GM21367 (cell line): ENCODE measurements at regions not wholly inside any gene's neighbourhood (a gene's known extent, or its start where the extent isn't known, plus 50 kb on each side); places are given as distances from the start of the nearest gene placed in this dataset.

Experiments used
- ATAC-seq: cut with Tn5 transposase; IDR thresholded peaks from one replicate; pipeline ENCODE4 v1.9.1; 2021; ENCODE audit not compliant: unreplicated experiment

- ATAC-seq: no peak
Observed at GRCh38 chr12:13691598-13691997, 289.8 kb downstream of the GRIN2B start.

DNA sequence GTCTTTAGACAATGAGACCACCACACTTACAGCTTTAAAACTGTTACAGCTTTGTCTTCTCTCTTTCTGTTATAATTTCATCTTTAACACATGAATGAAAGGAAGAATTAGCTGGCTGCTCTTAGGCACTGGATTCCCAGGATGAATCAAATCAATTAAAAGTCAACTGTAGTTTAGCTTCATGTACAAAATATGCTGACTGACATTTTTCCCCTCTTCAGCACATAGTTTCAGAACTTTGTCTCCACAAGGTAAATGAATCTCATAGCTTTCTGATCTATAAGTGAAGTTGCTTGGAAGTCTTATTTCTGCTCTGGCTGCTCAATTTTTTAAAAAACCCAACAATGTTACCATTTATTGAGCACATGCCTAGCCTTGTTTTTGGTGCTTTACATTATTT lies 293.8 kb downstream of the GRIN2B start:
- no peak for ATAC-seq

DNA sequence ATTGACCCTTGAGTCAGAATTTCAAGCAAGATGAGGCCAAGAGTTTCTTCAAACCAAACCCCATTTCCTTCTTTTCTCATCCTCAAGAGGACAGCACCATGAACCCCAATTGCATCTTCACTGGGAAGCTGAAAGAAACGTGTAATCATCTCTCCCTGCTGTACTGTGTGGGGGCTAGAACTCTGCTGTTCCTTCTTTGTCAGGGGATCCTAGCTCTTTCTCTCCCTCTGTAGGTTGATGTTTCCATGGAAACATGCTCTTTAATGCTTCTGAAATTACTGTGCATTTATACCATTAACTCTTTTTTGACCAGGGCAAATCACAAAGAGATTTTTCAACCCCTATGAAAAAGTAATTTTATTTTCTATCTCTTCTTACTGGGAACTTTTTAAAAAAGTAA lies 295.1 kb downstream of the GRIN2B start:
- no peak for ATAC-seq

DNA sequence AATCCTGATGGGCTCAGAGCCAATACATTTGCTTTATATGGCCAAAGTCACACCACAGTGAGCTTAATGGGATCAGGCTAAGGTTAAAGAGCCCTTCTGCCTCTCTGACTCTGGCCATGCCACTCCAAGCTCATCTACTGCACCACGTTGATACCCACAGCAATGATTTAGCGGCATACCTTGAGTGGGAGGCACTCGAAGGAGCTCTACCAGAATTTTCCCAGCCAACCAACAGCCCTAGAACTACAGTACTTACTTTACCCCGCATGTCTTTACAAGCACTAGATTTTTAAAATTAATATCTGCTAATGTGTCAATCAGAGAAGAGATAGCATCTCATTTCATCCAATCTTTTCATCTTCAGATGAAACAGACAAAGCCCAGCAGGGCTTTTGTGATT lies 300.5 kb downstream of the GRIN2B start:
- no peak for ATAC-seq

GRCh38 chr12:13676880-13677279 lies 304.5 kb downstream of the GRIN2B start:
- ATAC-seq: no peak

GRCh38 chr12:13670285-13670866 lies 311.0 kb downstream of the GRIN2B start:
- ATAC-seq: no peak

DNA sequence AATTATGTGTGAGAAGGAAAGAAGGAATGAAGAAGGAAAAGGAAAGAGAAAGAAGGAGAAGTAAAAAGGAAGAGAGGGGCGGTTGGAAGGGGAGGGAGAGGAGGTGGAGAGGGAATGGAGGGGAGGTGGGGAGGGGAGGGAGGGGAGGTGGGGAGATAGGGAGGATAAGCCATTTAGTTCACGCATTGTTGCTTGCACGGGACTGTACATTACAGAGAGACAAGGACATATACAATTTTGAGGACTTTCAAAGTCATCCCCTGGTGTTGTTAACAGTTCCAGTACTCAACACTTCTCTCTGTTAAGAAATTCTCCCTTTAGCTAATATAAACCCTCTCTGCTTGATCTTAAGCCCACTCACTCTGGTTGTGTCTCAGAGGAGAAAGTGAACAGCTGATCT lies 312.5 kb downstream of the GRIN2B start:
- no peak for ATAC-seq

- ATAC-seq: no peak
Observed at GRCh38 chr12:13666806-13667205, 314.6 kb downstream of the GRIN2B start.

DNA sequence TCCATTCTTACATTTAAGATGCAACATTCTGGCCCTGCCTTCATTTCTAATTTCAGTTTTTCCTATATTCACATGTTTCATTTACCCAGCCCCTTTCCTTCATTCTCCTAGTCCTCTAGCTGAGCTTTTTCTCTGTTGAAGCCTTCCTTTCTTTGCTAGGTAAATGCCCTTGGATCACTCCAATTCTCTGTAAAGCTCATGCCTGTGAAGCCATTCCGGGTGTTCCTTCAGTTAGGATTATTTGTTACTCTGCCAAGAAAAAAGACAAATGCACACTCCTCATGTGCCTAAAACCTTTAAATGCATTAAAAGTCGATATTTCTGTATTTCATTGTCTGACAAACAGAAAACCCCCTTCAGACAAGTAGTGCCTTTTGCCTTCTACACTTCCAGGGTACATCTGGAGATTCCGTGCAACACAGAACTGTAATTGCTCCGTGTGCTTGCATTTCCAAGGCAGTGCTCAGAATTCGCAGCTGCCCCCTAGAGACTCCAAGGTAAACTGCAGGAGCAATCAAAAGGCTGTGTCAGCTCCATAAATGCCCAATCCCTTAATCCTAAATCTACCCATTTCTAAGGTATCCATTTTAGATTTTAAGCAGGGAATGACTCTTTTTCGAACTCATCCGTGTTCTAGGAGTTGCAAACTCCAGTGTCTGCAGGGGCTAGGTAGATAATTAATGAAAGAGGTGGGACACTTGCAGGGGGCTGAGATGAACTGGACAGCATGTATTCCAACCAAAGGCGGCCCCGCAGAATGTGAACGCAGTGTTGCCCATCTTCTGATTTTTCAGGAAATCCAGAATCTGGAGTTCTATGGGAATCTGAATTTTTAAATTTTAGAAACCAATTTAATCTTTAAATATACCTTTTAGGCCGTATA lies 320.2 kb downstream of the GRIN2B start:
- no peak for ATAC-seq

- ATAC-seq: no peak
Observed at GRCh38 chr12:13654456-13654855, 326.9 kb downstream of the GRIN2B start.

- no peak for ATAC-seq
Observed at GRCh38 chr12:13652105-13652504, 329.3 kb downstream of the GRIN2B start.

- no peak for ATAC-seq
Observed at GRCh38 chr12:13635709-13636108, 345.7 kb downstream of the GRIN2B start.

DNA sequence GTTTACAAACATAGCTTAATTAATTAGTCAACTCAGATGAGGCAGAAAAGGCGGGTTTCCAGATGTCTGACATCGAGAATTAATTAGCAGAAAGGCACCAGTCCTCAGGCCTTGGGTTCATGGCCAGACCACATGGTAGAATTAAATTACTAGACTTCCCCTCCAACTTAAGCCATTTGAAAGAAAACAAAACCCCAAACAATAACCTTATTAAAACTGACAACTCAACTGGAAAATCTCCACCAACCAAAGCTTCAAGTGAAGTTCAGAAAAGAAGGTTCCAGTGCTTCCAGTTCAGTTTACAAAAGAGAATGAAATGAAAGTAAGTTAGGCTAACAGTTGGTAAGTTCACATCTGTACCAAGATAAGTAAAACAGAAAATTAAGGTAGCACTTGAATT lies 349.5 kb downstream of the GRIN2B start:
- no peak for ATAC-seq

DNA sequence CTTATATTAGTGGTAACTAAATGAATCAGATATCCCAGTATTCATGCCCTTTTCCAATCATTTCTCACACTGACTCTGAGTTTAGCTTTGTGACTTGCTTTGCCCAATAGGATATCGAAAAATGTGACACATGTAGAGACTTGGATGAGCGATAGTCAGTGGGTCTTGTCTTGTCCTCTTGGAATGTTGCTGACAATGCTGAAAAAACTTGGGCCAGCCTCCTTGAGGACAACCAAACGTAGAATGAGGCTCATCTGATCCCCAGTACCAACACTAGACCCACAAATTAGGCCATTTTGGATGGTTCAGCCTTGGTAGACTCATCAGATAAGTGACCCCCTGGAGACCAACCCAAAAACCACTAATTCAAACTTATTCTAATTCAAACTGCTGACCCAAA lies 351.0 kb downstream of the GRIN2B start:
- ATAC-seq: no peak

- no peak for ATAC-seq
Observed at GRCh38 chr12:13628067-13628466, 353.3 kb downstream of the GRIN2B start.

- ATAC-seq: no peak
Observed at GRCh38 chr12:13627536-13627935, 353.9 kb downstream of the GRIN2B start.

DNA sequence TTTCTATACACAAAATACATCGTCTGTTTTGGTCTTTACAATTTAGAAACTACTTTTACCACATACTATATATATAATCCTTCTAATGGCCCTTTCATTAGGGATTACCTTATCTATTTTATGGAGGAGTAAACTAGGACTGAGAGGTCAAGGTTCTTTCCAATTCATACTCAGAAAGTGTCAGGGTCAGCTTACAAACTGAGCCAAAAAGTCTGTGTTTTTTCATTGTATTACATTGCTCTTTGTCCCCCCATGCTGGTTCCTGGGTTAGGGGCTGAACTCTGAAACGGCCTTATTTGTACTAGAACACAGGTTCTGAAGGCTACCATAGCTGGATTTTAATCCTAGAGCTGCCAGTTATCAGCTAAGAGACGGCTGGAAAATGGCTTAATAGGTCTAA lies 368.1 kb downstream of the GRIN2B start:
- ATAC-seq: no peak

DNA sequence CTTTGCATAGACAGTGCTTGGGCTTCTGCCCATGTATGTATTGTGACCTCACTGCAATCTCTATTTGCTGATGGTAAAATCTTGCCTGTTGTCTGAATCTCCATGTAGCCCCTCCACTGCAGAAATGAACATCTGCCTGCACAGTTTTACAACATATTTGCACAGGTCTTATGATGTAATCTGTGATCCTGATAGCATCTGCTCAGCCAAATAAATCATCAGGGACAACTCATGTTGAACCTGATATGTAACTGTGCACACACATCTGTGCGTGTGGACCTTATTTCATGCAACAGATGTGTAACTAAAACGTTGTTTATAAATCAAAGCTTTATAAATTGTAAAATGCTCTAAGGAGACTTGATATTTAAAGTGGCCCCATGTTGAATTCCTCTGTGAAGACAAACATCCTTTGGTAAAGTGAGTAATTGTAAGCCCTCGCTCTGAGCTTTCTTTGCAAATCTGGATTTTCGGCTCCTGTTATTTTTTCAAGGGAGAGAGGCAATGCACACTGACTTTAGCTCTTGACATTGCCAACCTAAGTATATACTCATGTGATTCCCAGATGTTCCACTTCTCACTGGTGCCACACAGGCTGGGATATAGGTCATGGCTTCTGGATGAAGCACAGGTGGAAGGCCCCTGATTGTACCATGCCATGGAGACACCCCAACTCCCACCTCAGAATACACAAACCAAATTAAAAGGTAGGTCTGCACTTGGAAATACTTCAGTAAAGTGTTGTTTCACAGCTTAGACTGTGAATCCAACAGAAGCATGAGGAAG lies 371.3 kb downstream of the GRIN2B start:
- no peak for ATAC-seq

DNA sequence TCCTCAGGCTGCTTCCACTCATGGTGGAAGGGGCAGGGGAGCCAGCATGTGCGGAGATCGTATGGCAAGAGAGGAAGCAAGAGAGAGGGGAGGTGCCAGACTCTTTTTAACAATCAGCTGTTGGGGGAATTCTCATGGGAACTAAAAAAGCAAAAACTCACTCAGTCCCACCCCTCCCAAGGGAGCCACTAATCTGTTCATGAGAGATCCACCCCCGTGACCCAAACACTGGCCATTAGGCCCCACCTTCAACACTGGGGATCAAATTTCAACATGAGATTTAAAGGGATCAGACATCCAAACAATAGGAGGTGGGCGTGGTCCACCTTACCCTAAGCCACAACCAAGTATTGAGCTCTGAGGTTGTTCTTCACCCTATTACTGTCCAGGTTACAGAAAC lies 375.1 kb downstream of the GRIN2B start:
- no peak for ATAC-seq

DNA sequence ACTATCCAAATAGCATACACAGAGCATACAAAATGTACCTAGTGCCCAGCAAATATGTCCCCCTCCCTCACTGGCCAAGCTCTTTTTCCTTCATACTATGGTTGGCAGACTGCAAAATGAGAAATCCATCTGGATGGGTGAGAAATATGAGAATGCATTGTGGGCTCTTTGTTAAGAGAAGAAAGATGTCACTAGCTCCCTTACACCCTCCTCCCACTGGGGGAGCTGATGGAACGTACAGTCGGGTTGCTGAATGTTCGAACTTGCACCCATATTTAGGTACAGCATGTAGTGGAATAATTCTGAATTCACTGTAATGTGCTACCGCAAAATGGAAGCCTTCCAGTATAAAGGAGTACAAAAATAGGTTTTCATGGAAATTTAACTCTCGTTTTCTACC lies 377.4 kb downstream of the GRIN2B start:
- ATAC-seq: no peak

DNA sequence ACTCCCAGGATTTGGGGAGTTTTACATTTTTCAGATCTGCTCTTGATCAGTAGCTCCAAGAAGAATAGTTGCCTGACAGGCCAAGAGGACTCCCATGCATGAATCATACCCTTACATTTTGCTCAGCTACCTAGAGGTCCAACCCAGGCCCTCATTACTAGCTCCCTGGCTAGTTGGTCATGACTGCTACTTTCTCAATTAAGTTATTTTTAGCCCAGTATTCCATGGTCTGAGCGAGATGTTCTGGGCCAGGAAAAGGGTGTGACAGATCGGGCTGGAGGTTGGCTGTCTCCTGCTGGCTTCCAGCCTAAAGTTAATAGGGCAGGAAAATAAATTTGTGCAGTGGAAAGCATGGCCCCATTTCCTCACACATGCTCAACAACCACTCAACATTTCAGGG lies 379.2 kb downstream of the GRIN2B start:
- no peak for ATAC-seq

DNA sequence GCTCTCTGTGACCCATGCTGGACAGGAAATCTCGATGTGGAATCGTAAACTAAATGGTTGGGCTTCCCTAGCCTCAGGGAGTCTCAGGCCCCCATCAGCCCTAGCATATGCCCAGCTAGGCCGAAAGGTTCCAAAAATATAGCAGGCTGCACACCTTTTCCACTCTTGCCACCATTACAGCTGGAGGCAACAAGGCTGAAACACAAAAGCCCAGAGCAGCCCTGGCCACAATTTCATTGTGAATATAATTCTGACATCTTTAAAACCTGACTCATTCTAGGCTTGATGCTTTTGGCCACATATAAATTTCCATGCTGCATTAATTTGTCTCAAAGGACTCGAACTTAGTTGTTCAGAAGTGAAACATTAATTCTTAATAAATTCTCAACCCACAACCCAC lies 382.2 kb downstream of the GRIN2B start:
- ATAC-seq: no peak
